NOMO-1 (cell line): ENCODE measurements at regions not wholly inside any gene's neighbourhood (a gene's known extent, or its start where the extent isn't known, plus 50 kb on each side); places are given as distances from the start of the nearest gene placed in this dataset.
"Not testable (repeated sequence)": the region's sequence is repeated elsewhere in the genome, so short reads cannot be mapped to it uniquely, and the experiment has no call there.

Experiments used
- DNase-seq, 2 experiments: peaks; one replicate each; lab custom pipeline; 2025; ENCODE audit not compliant: unreplicated experiment in 2 of 2; lab: John Stamatoyannopoulos, UW

DNA sequence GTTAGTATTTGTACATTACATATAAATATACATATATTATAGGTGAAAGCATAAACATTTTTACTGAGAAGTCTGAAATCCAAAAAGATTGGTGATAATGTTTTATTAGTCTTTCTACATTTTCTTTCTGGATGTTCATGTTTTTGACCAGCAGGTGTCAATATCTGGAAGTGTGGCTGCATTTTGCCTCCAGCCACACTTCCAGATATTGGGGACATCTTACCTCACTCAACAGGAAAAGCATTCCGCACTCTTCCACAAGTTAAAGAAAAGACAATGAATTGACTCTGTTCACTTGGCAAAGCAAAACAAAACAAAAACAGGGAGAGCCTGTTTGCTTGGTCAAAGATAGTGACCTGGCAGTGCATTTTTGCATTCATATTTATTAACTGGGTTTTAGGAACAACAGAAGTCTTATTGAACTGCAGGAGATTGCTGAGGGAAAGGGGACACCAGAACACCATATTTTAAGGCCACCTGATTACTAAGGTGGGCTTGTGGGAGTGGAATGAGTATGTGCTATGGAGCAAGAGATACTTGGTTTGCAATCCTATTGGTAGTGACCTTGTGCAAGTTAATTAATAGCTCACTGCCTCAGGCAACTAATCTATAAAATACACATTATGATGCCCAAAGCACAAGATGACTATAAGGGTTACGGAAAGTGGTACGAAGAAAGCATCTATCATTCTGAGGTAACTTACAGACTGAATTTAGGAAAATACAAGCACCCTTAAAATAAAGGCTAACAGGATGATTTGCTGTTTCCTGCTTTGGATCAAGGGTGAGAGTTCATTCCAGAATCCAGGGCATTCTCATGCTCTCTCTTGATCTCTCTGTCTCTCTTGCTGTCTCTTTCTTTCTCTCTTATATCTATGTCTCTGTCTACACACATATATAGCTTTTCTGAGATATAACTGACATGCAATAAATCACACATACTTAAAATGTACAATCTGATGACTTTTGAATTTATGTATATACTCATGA lies 389.9 kb upstream of the EMCN start:
- no peak for DNase-seq

DNA sequence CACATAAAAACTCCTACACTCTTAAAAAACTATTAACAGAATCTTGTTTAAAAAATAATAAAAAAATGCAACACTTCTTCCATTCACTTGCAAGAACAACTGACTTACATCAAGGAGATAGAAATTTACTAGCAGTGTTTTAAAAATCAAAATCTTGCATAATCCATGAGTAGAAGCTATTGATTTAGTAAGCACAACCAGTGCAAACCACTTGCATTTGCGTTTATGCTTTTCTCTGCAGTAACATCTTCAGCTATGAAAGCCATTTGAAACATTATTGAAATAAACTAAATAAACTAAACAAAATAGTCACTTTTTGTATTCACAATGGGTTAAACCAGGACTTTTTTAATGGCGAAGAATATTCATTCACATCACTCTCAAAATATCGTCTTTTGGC lies 389.2 kb upstream of the EMCN start:
- DNase-seq: no peak

DNA sequence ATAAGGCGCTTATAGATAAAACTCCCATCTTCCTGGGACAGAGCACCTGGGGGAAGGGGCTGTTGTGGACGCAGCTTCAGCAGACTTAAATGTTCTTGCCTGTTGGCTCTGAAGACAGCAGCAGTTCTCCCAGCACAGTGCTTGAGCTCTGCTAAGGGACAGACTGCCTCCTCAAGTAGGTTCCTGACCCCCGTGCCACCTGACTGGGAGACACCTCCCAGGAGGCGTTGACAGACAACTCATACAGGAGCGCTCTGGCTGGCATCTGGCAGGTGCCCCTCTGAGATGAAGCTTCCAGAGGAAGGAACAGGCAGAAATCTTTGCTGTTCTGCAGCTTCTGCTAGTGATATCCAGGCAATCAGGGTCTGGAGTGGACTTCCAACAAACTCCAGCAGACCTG lies 383.1 kb upstream of the EMCN start:
- not testable (repeated sequence) for DNase-seq

DNA sequence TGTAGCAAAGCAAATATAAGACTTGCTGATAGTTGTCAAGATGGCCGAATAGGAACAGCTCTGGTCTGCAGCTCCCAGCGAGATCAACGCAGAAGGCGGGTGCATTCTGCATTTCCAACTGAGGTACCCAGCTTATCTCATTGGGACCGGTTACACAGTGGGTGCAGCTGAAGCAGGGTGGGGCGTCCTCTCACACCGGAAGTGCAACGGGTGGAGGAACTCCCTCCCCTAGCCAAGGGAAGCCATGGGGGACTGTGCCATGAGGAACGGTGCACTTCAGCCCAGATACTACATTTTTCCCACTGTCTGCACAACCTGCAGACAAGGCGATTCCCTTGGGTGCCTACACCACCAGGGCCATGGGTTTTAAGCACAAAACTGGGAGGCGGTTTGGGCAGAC lies 382.3 kb upstream of the EMCN start:
- DNase-seq: no peak

DNA sequence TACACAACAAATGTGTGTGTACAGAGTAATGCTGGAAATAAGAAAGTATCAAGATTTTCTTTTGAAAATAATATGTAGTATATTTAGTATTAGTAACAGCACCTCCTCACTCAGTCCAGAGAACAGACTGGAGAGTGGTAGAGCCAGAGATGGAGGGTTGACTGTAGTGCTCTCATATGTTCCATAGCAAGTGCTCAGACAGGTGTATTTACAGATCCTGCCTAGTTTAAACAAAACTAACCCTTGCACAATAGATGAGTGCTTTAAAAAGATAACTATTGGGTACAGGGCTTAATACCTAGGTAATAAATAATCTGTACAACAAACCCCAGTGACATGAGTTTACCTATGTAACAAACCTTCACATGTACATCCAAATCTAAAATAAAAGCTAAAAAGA lies 381.0 kb upstream of the EMCN start:
- DNase-seq: no peak

DNA sequence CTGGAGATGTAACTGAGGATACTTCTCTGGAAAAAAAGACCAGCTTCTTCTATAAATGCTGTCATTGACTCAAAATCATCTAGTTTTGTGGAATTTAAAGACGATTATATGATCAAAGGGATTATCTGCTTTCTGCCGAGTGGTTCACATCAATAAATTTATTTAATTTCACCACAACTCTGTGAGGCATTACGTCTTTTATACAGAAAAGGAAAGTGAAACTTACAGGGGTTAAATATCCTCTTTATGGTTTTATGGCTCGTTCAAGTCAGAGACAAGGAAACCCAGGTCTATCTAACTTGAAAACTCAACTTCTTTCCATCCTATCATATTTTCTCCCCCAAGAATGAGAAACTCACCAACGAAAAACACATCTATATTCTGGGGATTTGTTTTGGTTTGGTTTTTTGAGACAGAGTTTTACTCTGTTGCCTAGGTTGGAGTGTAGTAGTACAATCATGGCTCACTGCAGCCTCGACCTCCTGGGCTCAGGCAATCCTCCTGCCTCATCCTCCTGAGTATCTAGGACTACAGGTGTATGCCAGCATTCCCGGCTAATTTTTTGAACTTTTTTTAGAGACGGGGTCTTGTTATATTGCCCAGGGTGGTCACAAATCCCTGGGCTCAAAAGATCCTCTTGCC lies 377.9 kb upstream of the EMCN start:
- peak in 1 of 2 experiments; percentile 77 for DNase-seq

DNA sequence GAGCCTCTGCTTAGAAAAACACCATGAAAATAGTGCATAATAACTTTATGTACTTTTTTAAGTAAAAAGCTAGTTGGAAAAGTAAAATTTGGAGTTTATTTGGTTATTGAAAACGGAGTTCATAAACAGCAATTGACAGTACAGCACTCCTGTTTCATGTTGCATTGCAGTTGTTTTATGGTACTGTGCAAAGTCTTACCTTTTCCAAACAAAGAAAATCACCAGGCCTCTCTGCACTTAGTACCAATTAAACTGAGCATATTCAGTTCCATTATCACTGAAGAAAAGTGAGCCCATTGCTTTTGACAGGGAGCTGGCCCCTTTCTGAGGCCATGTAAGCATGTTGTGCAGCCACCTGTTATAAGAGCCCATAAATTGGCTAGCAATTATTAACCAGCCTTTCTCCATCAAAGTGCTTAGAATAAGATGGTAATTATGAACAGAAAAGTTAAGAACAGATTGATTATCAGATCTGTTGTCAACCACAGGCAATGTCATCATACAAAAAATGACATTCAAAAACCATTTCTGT lies 376.6 kb upstream of the EMCN start:
- DNase-seq: no peak

DNA sequence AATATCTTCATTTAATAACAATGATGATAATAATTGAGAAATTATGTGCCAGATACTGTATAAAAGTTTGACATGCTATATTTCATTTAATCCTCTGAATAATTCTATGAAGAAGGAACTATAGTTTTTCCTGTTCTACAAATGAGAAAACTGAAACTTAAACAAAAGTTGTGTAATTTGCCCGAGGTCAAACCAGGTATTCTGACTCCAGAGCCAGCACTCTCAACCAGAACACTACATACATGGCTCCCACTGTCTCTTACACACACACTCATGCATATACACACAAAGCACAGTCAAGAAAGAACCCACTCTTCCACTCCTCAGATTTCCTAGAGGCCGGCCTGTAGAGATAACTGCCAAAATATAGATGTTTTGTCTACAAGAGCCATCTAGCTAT lies 374.0 kb upstream of the EMCN start:
- no peak for DNase-seq

DNA sequence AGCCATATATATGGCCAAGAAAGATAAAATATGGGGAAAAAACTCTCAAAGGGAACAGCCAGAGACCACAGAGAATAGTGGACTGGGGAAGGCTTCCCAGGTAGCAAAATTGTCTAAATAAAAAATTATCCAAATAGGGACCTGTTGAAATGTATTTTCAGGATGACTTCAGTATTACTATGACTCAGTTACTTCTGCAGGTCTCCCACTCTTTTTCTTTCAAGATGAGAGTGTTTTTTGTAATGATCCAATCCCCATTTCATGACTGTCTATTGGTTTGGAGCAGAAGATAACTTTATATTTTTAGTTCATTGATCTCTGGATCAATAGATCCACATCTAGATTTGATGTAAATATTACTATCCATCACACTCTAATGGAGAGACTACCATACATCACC lies 372.1 kb upstream of the EMCN start:
- no peak for DNase-seq

DNA sequence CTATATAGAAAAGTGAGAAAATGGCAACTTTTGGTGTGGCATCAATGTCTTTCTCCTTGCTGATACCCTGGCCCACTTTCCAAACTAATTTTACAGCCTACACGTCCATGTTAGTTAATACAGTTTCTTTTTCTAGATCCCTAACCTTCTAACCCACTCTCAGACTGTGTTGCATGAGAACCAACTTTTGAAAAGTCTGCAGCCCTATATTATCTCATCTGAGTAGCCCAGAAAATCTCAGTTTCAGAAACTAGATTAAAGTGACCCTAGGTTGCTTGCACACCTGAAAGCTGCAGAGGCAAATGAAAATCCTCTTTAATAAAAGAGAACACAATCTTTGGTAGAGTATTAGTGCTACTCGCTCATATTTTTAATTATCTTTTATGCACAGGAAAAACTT lies 371.6 kb upstream of the EMCN start:
- DNase-seq: no peak

DNA sequence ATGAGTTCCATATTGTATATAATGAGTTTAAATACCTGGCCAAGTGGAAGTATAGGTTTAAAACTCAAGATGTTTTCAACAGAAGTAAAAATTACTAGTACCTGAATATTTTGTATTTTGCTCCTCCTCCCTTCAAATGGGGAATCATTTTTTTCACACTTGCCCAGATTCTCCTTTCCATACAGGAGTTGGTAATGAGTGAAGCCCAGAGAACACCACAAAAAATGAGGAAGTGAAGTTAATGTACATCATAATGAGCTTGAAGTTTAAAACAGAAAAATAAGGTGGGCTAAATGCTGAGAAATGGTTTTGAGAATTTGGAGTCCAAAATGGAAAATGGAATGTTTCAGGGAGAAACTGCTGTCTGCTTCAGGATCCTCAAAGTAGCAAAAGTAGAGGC lies 364.8 kb upstream of the EMCN start:
- DNase-seq: peak; percentile 29 to 38

DNA sequence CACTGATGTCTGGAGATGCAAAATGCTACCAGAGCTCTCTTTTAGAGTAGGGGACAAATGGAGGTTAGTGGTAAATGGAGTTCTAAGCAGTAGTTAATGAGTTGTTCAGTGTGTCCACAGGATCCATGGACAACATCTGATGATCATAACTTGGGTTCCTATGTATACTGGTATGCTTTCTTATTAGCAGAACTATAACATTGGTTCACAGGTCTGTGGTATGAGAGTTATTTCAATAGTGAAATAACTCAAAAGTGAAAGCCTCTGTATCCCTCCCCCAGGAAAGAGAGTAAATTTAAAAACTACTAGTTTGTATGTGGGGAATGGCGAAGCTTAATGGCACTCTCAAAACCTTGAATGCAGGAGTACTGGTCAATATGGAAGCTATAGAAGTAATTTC lies 363.5 kb upstream of the EMCN start:
- no peak for DNase-seq

DNA sequence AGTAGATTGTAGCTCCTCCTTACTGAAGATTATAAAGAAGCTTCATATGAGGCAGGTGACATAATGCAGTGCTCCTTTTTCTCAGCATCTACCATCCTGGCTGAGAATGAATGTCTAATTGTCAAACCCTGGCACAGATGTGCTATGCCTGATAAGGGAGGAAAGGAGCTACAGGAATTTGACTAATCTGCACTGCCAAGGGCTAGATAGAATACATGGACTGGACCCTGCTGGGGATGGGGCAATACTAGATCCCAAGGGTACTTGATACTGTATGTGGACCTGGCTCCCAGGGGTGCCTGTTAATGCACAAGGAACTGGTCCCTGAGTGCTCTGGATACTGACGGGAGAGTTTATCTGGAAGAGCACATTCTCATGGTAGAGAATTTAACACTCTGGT lies 362.2 kb upstream of the EMCN start:
- no peak for DNase-seq

DNA sequence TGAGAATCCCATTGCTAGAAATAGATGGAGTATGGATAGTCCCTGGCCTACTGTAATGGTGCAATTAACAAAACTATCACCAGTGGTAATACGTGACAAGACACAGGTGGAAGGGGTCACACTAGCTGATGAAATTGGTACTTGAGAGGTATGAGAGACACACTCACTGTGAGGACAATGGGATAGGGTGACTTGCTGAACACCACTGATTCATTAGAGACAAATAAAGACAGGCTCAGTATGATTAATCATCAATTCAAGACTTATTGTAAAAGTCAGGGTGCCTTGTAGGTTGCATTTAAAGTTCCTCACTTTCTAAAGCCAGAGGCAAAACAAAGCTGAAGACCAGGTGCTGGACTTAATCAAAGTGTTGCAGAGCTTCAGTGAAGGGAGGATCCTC lies 361.6 kb upstream of the EMCN start:
- DNase-seq: no peak

DNA sequence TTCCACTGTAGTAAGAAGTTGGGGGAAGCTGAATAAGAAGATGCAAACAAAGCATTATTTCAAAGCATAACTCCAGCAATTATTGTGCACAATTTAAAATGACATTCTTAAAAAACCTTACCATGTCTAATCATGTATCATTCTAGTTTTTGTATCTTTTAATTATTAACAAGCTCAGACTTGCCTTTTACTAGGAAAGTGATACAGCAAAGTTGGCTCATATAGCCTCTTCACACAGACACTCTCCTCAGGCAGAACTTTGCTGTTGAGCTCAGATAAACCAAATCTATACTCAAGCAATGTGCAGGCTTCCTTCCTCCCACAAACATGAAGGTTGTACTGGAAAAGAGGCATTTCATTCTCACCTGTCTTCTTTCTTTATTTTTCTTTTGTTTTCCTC lies 358.7 kb upstream of the EMCN start:
- no peak for DNase-seq

DNA sequence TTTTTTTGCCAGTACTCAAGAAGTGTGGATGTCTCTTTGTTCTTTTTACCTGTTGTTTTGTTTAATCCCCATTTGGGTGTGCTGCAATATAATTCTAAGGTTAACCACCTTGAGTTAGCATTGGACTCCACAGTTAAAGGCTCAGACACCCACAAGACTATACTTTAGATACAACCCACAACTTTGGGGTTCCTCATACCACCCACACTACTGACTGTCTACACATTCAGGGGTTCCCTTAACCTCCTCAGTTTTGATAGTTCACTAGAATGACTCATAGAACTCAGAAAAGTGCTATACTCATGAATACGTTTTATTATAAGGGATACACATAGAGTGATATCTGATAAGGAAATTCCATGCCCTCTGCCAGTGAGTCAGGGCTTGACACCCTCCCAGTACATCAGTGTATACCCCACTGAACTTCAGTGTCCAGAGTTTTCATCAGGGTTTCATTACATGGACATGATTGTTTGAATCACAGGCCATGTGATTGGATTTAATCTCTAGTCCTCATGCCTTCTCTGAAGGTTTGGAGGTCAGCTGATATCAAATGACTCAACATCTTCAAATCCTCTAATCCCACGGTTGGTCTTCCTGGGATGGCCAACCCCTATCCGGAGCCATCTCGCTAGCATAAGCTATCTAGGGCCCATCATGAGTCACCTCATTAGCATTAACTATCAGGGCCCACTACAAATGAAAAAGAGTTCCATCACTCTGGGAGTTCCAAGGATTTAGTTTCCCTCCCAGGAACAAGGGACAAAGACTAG lies 357.7 kb upstream of the EMCN start:
- no peak for DNase-seq

DNA sequence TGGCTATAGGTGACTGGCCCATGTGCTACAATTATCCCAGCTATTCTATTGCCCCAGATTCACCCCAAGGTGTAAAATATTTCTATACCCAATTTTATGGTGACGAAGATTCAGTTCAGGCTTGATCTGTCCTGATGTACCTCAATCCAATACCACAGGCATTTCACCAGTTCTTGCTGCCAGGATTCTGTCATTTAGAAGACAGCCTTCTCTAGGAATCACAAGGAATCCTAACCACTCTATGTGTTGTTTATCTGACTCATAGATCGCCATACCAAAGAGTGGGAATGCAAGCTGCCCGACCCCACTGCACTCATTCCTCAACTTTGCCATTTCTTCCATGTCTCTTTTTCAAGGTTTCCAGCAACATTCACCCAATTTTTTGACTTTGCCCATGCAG lies 355.0 kb upstream of the EMCN start:
- DNase-seq: no peak

DNA sequence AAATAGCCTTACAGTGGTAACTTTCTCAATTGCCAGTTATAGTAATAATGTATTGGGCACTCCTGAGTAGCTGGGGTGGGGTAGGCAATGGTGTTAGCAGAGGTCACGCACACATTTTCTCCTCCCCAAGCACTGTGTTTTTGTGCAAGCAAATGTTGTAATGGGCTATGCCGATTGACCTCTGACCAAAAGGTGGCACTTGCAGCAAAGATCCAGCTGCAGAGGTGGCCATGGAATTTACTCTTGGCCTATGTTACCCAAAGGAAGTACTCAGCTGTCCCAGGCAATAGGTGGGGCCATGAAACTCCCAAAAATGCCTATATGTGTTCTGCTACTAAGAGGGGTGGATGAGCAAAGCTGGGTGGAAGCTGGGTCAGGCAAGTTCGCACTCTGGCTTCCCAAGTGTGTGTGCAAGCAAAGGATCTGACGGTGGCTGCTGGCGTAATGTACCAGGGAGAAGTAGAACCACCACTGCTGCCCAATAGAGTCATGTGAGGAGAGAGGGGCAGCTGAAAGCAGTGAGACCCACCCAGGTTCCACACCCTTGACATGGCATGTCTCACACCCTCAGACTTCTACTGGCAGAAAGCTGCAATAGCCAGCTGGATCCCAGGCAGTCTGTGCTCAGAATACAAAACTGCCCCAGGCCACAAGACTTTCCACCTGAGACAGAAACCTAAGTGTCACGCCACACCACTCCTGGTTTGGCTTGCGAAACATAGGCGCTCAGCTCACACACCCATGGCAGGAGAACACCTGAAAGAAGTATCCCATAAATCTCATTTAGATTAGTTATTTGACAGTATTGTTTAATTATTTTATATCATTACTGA lies 353.3 kb upstream of the EMCN start:
- no peak for DNase-seq

DNA sequence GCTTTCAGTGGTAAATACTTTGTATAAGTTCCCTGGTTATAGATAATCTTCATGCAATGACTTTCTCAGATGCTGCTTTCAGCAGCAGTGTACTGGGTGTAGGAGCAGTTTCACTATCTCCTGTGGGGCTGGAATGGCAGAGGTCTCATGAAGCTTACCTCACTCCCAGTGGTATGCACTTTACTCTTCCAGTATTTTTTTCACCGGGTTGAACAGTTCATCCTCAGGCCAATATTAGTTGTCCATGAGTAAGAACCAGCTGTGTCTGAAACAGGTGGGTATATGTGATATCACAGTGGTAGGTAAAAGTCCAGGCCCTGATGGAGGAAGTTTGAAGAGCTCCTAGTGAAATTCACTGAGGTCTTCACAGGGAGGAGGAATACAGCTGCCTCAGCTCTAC lies 351.5 kb upstream of the EMCN start:
- no peak for DNase-seq

DNA sequence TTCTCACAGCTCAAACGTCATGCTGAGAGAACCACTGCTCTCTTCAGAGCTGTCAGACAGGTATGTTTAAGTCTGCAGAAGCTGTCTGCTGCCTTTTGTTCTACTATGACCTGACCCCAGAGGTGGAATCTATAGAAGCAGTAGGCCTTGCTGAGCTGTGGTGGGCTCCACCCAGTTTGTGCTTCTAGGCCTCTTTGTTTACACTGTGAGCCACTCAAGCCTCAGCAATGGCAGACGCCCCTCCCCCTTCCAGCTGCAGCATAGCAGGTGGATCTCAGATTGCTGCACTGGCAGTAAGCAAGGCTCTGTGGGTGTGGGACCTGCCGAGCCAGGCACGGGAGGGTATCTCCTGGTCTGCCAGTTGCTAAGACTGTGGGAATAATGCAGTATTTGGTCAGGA lies 350.5 kb upstream of the EMCN start:
- not testable (repeated sequence) for DNase-seq
